Prostate gland (tissue), 2 donors: ENCODE measurements at regions not wholly inside any gene's neighbourhood (a gene's known extent, or its start where the extent isn't known, plus 50 kb on each side); places are given as distances from the start of the nearest gene placed in this dataset.

ENCODE experiments used
- DNase-seq: peaks from one replicate; pipeline ENCODE4 v3.0.0-alpha.2; 2019; ENCODE audit warnings: low spot score
- H3K27ac ChIP-seq, 2 donors: fragments of 200-600 bp; sonication (generic); 2 replicates each; pipeline ENCODE4 v1.5.1; 2017 to 2019
- H3K27me3 ChIP-seq: fragments of 200-600 bp; sonication (generic); replicated peaks from 2 replicates; pipeline ENCODE4 v1.5.1; 2019; ENCODE audit not compliant: insufficient read depth
- H3K36me3 ChIP-seq, 2 donors: fragments of 200-600 bp; sonication (generic); 1 replicate in 1 of 2; 2 replicates in 1 of 2; pipeline versions ENCODE4 v1.5.1 to v1.8.1; 2017 to 2019
- H3K4me1 ChIP-seq: fragments of 200-600 bp; sonication (generic); replicated peaks from 2 replicates; pipeline ENCODE4 v1.5.1; 2019
- H3K4me3 ChIP-seq, 2 donors: fragments of 200-600 bp; sonication (generic); 2 replicates each; pipeline ENCODE4 v1.5.1; 2017 to 2019
- H3K9me3 ChIP-seq: fragments of 200-600 bp; sonication (generic); 2 replicates; pipeline ENCODE4 v1.5.1; 2017
- CTCF ChIP-seq, 4 experiments: fragments of 200-600 bp in 2 of 4; fragments of 450-650 bp in 2 of 4; sonication (generic) in 2 of 4; IDR thresholded peaks; 1 replicate in 3 of 4; 2 replicates in 1 of 4; pipeline ENCODE4 v1.5.1; 2016 to 2019; ENCODE audit warnings: antibody characterized with exemption in 4 of 4, mild to moderate bottlenecking in 2 of 4, moderate library complexity in 2 of 4
- POLR2A ChIP-seq: fragments of 450-650 bp; IDR thresholded peaks from one replicate; pipeline ENCODE4 v1.6.1; 2016; ENCODE audit warnings: antibody characterized with exemption, mild to moderate bottlenecking
- POLR2AphosphoS5 ChIP-seq: sonication (generic); formaldehyde crosslinking; IDR thresholded peaks from one replicate; pipeline ENCODE4 v1.6.1; 2017; ENCODE audit warnings: antibody characterized with exemption
- intact Hi-C: fragments of 100-400 bp; cut with DNase I; formaldehyde crosslinking; loops from one replicate; pipeline ENCODE4 v1.14.2; 2022
- small RNA-seq, 2 donors: library from RNA; depleted of rRNA; stranded (forward); fragments of <200 nt; gene quantifications; one replicate each; pipeline ENCODE3, GENCODE V24; 2016

GRCh38 chr1:192958871-192959270 is 100.3 kb downstream of the UCHL5 start:
- Histone ChIP-seq H3K36me3 (no peaks in the 10 kb centered on the region), H3K4me3 (no peak overlapping the region), H3K27me3 (no peaks in the 10 kb centered on the region), H3K9me3 (no peaks in the 10 kb centered on the region), H3K27ac (no peak overlapping the region), H3K4me1 (no peaks in the 10 kb centered on the region)
- no peak for TF ChIP-seq POLR2AphosphoS5
- no peak for TF ChIP-seq POLR2A
- TF ChIP-seq CTCF (IDR thresholded peaks at IDR 0.05): no peak
- DNase-seq: no peak
- intact Hi-C loops: no loop called here

- TF ChIP-seq CTCF (IDR thresholded peaks at IDR 0.05): no peak
- Histone ChIP-seq H3K4me1 (no peaks in the 10 kb centered on the region), H3K9me3 (no peaks in the 10 kb centered on the region), H3K27me3 (no peaks in the 10 kb centered on the region), H3K4me3 (no peak overlapping the region), H3K36me3 (no peaks in the 10 kb centered on the region), H3K27ac (no peak overlapping the region)
- intact Hi-C loops: no loop called here
- DNase-seq: no peak
These were observed 99.4 kb downstream of the UCHL5 start for GRCh38 chr1:192959657-192960186.

Small RNAs in the stretch of these regions (small RNA-seq; reads per million reads assigned to genes)
- 0 reads per million in 2 donors for gene RN7SKP126
